B cell (primary cell): ENCODE measurements at regions not wholly inside any gene's neighbourhood (a gene's known extent, or its start where the extent isn't known, plus 50 kb on each side); places are given as distances from the start of the nearest gene placed in this dataset.

Experiments used
- ATAC-seq: fragments of 200-7000 bp; cut with Tn5 transposase; one replicate; pipeline ENCODE4 v1.10.0; 2021; ENCODE audit warnings: low read depth, mild to moderate bottlenecking, moderate number of reproducible peaks, moderate library complexity
- CTCF ChIA-PET: fragments of 350-600 bp; sonication (Branson Sonifier 250); formaldehyde crosslinking; loops from one replicate; lab custom pipeline; 2021; ENCODE audit warnings: antibody characterized with exemption, inconsistent platforms; lab: Charles Lee
- POLR2A ChIA-PET: fragments of 350-600 bp; sonication (Branson Sonifier 250); formaldehyde crosslinking; loops from one replicate; lab custom pipeline; 2021; ENCODE audit warnings: antibody characterized with exemption; lab: Charles Lee
- DNase-seq: peaks from one replicate; pipeline ENCODE4 v3.0.0; 2013
- H2AFZ ChIP-seq: 2 replicates; pipeline ENCODE4 v1.6.1; 2012; ENCODE audit warnings: mild to moderate bottlenecking, low read depth, low read length; ENCODE audit not compliant: insufficient read depth, poor library complexity, severe bottlenecking
- H3K27ac ChIP-seq, 2 donors: 1 replicate in 1 of 2; 2 replicates in 1 of 2; pipeline ENCODE4 v1.5.1; 2012 to 2013; ENCODE audit warnings: low read length in 2 of 2, mild to moderate bottlenecking in 2 of 2, moderate library complexity in 1 of 2
- H3K27me3 ChIP-seq, 4 experiments: fragments of 200-600 bp in 1 of 4; sonication (generic) in 1 of 4; replicated peaks in 1 of 4; 1 replicate in 2 of 4; 2 replicates in 2 of 4; pipeline versions ENCODE4 v1.6.1 to v1.7.0; 2013 to 2016; ENCODE audit warnings: low read length in 3 of 4, mild to moderate bottlenecking in 2 of 4, mixed read lengths in 1 of 4, moderate library complexity in 1 of 4; ENCODE audit not compliant: insufficient read depth in 4 of 4, control insufficient read depth in 3 of 4; ENCODE audit errors: control extremely low read depth in 1 of 4
- H3K36me3 ChIP-seq, 2 experiments: replicated peaks in 1 of 2; 1 replicate in 1 of 2; 2 replicates in 1 of 2; pipeline versions ENCODE4 v1.6.1 to v1.7.1; 2013; ENCODE audit warnings: low read length in 1 of 2; ENCODE audit not compliant: insufficient read depth in 2 of 2, control insufficient read depth in 1 of 2; ENCODE audit errors: control extremely low read depth in 1 of 2, extremely low read depth in 1 of 2
- H3K4me1 ChIP-seq, 2 donors: fragments of 200-600 bp in 1 of 2; sonication (generic) in 1 of 2; 1 replicate in 1 of 2; 2 replicates in 1 of 2; pipeline versions ENCODE4 v1.5.1 to v1.6.1; 2013 to 2017; ENCODE audit warnings: low read length in 2 of 2; ENCODE audit not compliant: control insufficient read depth in 2 of 2, insufficient read depth in 2 of 2
- H3K4me2 ChIP-seq: replicated peaks from 2 replicates; pipeline ENCODE3; 2012; ENCODE audit warnings: mild to moderate bottlenecking, low read depth, low read length; ENCODE audit not compliant: poor library complexity, severe bottlenecking
- H3K4me3 ChIP-seq, 5 experiments: fragments of 200-600 bp in 1 of 5; sonication (generic) in 1 of 5; 1 replicate in 3 of 5; 2 replicates in 2 of 5; pipeline versions ENCODE4 v1.5.1 to v1.7.0; 2011 to 2016; ENCODE audit warnings: low read length in 4 of 5, mild to moderate bottlenecking in 4 of 5, low read depth in 2 of 5, control low read depth in 1 of 5, moderate library complexity in 1 of 5; ENCODE audit not compliant: insufficient read depth in 1 of 5; ENCODE audit errors: control extremely low read depth in 1 of 5, extremely low read depth in 1 of 5
- H3K79me2 ChIP-seq: fragments of 200-600 bp; sonication (generic); one replicate; pipeline ENCODE4 v1.6.0; 2016; ENCODE audit warnings: low read length; ENCODE audit not compliant: control insufficient read depth, insufficient read depth
- H3K9ac ChIP-seq: fragments of 200-600 bp; sonication (generic); 2 replicates; pipeline ENCODE4 v1.6.1; 2017; ENCODE audit warnings: mild to moderate bottlenecking, low read length, moderate library complexity
- H3K9me3 ChIP-seq, 3 donors: one replicate each; pipeline versions ENCODE4 v1.6.1 to v1.7.1; 2013; ENCODE audit warnings: low read length in 2 of 3; ENCODE audit not compliant: control insufficient read depth in 2 of 3, insufficient read depth in 1 of 3; ENCODE audit errors: control extremely low read depth in 1 of 3
- H4K20me1 ChIP-seq: 2 replicates; pipeline ENCODE4 v1.6.0; 2012; ENCODE audit warnings: mild to moderate bottlenecking, low read length; ENCODE audit not compliant: insufficient read depth, control insufficient read depth, poor library complexity, severe bottlenecking
- H3K27ac Mint-ChIP-seq: one replicate; pipeline ENCODE4 v1.8.0; 2021; ENCODE audit warnings: mixed read lengths
- H3K27me3 Mint-ChIP-seq: one replicate; pipeline ENCODE4 v1.8.0; 2021; ENCODE audit warnings: mixed read lengths
- H3K4me1 Mint-ChIP-seq: one replicate; pipeline ENCODE4 v1.8.0; 2021; ENCODE audit warnings: mixed read lengths
- H3K4me3 Mint-ChIP-seq: one replicate; pipeline ENCODE4 v1.8.0; 2021; ENCODE audit warnings: mixed read lengths
- H3K9me3 Mint-ChIP-seq: one replicate; pipeline ENCODE4 v1.8.0; 2022; ENCODE audit warnings: mixed read lengths; ENCODE audit not compliant: insufficient read depth
- EZH2 ChIP-seq: IDR thresholded peaks from 2 replicates; pipeline ENCODE4 v1.6.1; 2012; ENCODE audit warnings: borderline replicate concordance, low read depth, mild to moderate bottlenecking, moderate library complexity, low read length; ENCODE audit not compliant: insufficient read depth, poor library complexity, severe bottlenecking
- WGBS: methylation state at CpG from one replicate; pipeline ENCODE4 v1.1.5; 2013; ENCODE audit warnings: missing lambda C conversion rate; ENCODE audit not compliant: insufficient coverage; 5-methylcytosine and 5-hydroxymethylcytosine counted together
- intact Hi-C: fragments of 100-400 bp; cut with micrococcal nuclease; formaldehyde crosslinking; loops from one replicate; pipeline ENCODE4 v1.10.0; 2022
- TF ChIP-seq, protein P1 (sequence below): fragments of 200-600 bp; IDR thresholded peaks from one replicate; pipeline ENCODE4 v1.8.0; 2022; ENCODE audit warnings: antibody characterized with exemption, mild to moderate bottlenecking

DNA sequence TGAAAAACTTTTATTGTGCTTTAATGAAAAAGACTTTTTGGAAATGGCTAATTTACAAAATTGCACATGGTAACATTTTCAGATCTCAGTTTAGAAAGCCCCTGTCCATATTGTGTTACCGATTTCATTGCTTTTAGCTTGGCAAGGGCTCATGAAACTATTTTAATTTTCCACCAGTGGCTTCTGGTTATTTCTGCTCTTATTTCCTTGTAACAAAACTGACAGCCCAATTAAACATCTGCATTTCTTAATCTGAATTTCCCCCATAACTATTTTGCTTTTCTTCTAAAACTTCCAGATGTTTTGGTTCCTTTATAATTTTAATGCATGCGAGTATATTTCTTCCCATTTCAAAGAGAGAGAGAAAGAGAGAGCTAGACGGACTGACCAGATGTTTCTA lies 264.8 kb downstream of the PTPRC start:
- H3K4me1 ChIP-seq = no peaks in the 10 kb centered on the region
- H2AFZ ChIP-seq = no peak overlapping the region
- no peaks in the 10 kb centered on the region for H3K9me3 ChIP-seq
- intact Hi-C loops = no loop called here
- H3K4me2 ChIP-seq = no peak overlapping the region
- H3K36me3 ChIP-seq = peaks cover 0 to 4% of the 10 kb centered on the region in 2 experiments
- no peak overlapping the region for H3K4me3 ChIP-seq
- WGBS = 88% methylated on average over 1 of the region's 3 CpGs
- H3K9ac ChIP-seq = no peak overlapping the region
- ATAC-seq (no peak), DNase-seq (no peak)
- no peaks in the 10 kb centered on the region for H3K9me3 Mint-ChIP-seq
- CTCF ChIA-PET = no interaction called here
- H4K20me1 ChIP-seq = no peaks in the 10 kb centered on the region
- TF ChIP-seq, protein P1, sequence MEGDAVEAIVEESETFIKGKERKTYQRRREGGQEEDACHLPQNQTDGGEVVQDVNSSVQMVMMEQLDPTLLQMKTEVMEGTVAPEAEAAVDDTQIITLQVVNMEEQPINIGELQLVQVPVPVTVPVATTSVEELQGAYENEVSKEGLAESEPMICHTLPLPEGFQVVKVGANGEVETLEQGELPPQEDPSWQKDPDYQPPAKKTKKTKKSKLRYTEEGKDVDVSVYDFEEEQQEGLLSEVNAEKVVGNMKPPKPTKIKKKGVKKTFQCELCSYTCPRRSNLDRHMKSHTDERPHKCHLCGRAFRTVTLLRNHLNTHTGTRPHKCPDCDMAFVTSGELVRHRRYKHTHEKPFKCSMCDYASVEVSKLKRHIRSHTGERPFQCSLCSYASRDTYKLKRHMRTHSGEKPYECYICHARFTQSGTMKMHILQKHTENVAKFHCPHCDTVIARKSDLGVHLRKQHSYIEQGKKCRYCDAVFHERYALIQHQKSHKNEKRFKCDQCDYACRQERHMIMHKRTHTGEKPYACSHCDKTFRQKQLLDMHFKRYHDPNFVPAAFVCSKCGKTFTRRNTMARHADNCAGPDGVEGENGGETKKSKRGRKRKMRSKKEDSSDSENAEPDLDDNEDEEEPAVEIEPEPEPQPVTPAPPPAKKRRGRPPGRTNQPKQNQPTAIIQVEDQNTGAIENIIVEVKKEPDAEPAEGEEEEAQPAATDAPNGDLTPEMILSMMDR = no peak
- no peak for TF ChIP-seq EZH2
- no peak overlapping the region for H3K4me3 Mint-ChIP-seq
- no peaks in the 10 kb centered on the region for H3K27me3 Mint-ChIP-seq
- H3K27ac ChIP-seq = no peak overlapping the region
- H3K79me2 ChIP-seq = no peaks in the 10 kb centered on the region
- peaks cover 13% of the 10 kb centered on the region for H3K4me1 Mint-ChIP-seq
- POLR2A ChIA-PET = no interaction called here
- no peaks in the 10 kb centered on the region for H3K27me3 ChIP-seq
- H3K27ac Mint-ChIP-seq = no peak overlapping the region

DNA sequence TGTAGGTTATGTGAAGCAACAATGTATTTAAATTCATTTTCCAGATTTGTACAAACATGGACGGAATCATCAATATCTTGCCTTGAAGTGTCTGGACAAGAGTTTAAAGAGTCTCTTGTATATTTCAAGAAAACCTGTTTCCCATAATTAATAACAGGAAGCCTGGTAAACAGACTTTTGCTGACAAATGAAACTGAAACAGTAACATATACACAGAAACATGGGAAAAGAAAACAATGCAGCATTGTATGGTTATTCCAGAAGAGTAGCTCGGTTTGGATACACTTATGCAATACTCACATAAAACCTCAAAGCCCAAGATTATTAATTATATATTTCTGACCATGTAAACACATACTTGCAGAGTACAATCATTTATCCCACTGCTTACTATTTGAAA lies 265.5 kb downstream of the PTPRC start:
- intact Hi-C loops = no loop called here
- ATAC-seq = no peak
- no peaks in the 10 kb centered on the region for H3K27me3 Mint-ChIP-seq
- H3K9me3 Mint-ChIP-seq = no peaks in the 10 kb centered on the region
- no CpG with 5 or more reads among the region's 2 CpGs for WGBS
- POLR2A ChIA-PET = no interaction called here
- no peak overlapping the region for H3K4me3 ChIP-seq
- no peaks in the 10 kb centered on the region for H4K20me1 ChIP-seq
- H3K4me3 Mint-ChIP-seq = no peak overlapping the region
- no peak for DNase-seq
- no peak overlapping the region for H3K9ac ChIP-seq
- no peak overlapping the region for H3K27ac ChIP-seq
- no peak overlapping the region for H3K27ac Mint-ChIP-seq
- no peaks in the 10 kb centered on the region for H3K9me3 ChIP-seq
- H3K36me3 ChIP-seq = peaks cover 0 to under 1% of the 10 kb centered on the region in 2 experiments
- no peak for TF ChIP-seq EZH2
- TF ChIP-seq, protein P1 = no peak
- peaks cover 1% of the 10 kb centered on the region for H3K79me2 ChIP-seq
- CTCF ChIA-PET = no interaction called here
- H3K4me2 ChIP-seq = no peak overlapping the region
- H3K27me3 ChIP-seq = no peaks in the 10 kb centered on the region
- H2AFZ ChIP-seq = no peak overlapping the region
- H3K4me1 Mint-ChIP-seq = peaks cover 13% of the 10 kb centered on the region
- H3K4me1 ChIP-seq = no peaks in the 10 kb centered on the region
